GM12878 (cell line): ENCODE measurements at regions not wholly inside any gene's neighbourhood (a gene's known extent, or its start where the extent isn't known, plus 50 kb on each side); places are given as distances from the start of the nearest gene placed in this dataset.

Experiments used
- BCL11A ChIP-seq: IDR thresholded peaks from 2 replicates; pipeline ENCODE4 v1.6.1; 2011; ENCODE audit warnings: low read depth, low read length
- BHLHE40 ChIP-seq, 2 experiments: fragments of 450-650 bp in 1 of 2; IDR thresholded peaks; 2 replicates each; pipeline ENCODE4 v1.6.1; 2011 to 2017; ENCODE audit warnings: low read depth in 2 of 2, borderline replicate concordance in 1 of 2, improper control_type of control experiment in 1 of 2, low read length in 1 of 2, mild to moderate bottlenecking in 1 of 2
- CHD1 ChIP-seq: IDR thresholded peaks from 2 replicates; pipeline ENCODE4 v1.6.1; 2012; ENCODE audit warnings: low read depth, low read length, improper control_type of control experiment
- EP300 ChIP-seq, 2 experiments: fragments of 150-350 bp in 1 of 2; IDR thresholded peaks; 2 replicates each; pipeline ENCODE4 v1.6.1; 2011 to 2012; ENCODE audit warnings: low read depth in 2 of 2, low read length in 2 of 2, borderline replicate concordance in 1 of 2, improper control_type of control experiment in 1 of 2, inconsistent platforms in 1 of 2; ENCODE audit not compliant: control insufficient read depth in 1 of 2
- IKZF1 ChIP-seq: fragments of 450-650 bp; conservative IDR thresholded peaks from 2 replicates; pipeline ENCODE4 v1.6.1; 2017; ENCODE audit warnings: antibody characterized with exemption, mild to moderate bottlenecking
- NFYA ChIP-seq: IDR thresholded peaks from 2 replicates; pipeline ENCODE4 v1.6.1; 2011; ENCODE audit warnings: low read depth, mild to moderate bottlenecking, low read length, improper control_type of control experiment, borderline replicate concordance
- TARDBP ChIP-seq: IDR thresholded peaks from 2 replicates; pipeline ENCODE4 v1.6.1; 2016; ENCODE audit warnings: borderline replicate concordance
- YY1 ChIP-seq: IDR thresholded peaks from 2 replicates; pipeline ENCODE4 v1.6.1; 2011; ENCODE audit warnings: low read depth, mild to moderate bottlenecking, low read length
- TF ChIP-seq, protein P1 (sequence below): IDR thresholded peaks from 2 replicates; pipeline ENCODE4 v1.6.1; 2012; ENCODE audit warnings: low read depth, low read length, improper control_type of control experiment
- TF ChIP-seq, protein P2 (sequence below), 3 experiments: IDR thresholded peaks in 2 of 3; conservative IDR thresholded peaks in 1 of 3; 2 replicates each; pipeline ENCODE4 v1.5.1; 2011; ENCODE audit warnings: low read depth in 3 of 3, low read length in 3 of 3, mild to moderate bottlenecking in 3 of 3, control low read depth in 2 of 3, moderate library complexity in 2 of 3, inconsistent platforms in 1 of 3, mixed read lengths in 1 of 3; ENCODE audit not compliant: control insufficient read depth in 2 of 3, insufficient read depth in 1 of 3; ENCODE audit errors: extremely low read depth in 1 of 3

DNA sequence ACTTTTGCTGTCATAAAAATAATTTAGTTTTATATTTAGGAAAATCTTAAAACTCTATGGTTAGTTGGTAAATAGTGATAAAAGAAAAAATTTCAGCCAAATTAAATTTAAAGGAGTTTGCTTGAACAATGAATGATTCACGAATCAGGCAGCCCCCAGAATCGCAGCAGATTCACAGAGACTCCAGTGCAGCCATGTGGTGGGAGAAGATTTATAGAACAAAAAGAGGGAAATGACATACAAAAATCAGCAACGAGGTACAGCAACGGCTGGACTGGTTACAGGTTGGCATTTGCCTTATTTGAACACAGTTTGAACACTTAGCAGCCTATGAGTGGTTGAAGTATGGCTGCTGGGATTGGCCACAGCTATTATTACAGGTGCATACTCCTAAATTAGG, 96.4 kb upstream of the MYCBP2 start:
- no peak for TF ChIP-seq YY1
- TF ChIP-seq, protein P1, sequence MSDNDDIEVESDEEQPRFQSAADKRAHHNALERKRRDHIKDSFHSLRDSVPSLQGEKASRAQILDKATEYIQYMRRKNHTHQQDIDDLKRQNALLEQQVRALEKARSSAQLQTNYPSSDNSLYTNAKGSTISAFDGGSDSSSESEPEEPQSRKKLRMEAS = no peak
- no peak for TF ChIP-seq BHLHE40 (IDR thresholded peaks at IDR 0.05; ENCODE audit: borderline replicate concordance in 1 of 2, low read depth in 2 of 2, low read length in 1 of 2)
- no peak for TF ChIP-seq CHD1
- TF ChIP-seq NFYA = no peak
- TF ChIP-seq BCL11A = no peak
- no peak for TF ChIP-seq IKZF1
- TF ChIP-seq EP300 (IDR thresholded peaks at IDR 0.05; ENCODE audit: borderline replicate concordance in 1 of 2, control insufficient read depth in 1 of 2, low read depth in 2 of 2, low read length in 2 of 2) = no peak
- TF ChIP-seq, protein P2, sequence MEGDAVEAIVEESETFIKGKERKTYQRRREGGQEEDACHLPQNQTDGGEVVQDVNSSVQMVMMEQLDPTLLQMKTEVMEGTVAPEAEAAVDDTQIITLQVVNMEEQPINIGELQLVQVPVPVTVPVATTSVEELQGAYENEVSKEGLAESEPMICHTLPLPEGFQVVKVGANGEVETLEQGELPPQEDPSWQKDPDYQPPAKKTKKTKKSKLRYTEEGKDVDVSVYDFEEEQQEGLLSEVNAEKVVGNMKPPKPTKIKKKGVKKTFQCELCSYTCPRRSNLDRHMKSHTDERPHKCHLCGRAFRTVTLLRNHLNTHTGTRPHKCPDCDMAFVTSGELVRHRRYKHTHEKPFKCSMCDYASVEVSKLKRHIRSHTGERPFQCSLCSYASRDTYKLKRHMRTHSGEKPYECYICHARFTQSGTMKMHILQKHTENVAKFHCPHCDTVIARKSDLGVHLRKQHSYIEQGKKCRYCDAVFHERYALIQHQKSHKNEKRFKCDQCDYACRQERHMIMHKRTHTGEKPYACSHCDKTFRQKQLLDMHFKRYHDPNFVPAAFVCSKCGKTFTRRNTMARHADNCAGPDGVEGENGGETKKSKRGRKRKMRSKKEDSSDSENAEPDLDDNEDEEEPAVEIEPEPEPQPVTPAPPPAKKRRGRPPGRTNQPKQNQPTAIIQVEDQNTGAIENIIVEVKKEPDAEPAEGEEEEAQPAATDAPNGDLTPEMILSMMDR (IDR thresholded peaks at IDR 0.05 in 2 of 3, conservative IDR thresholded peaks at IDR 0.05 in 1 of 3; ENCODE audit: control insufficient read depth in 2 of 3, extremely low read depth in 1 of 3, insufficient read depth in 1 of 3, low read depth in 3 of 3, low read length in 3 of 3) = no peak
- no peak for TF ChIP-seq TARDBP
